Testis (tissue), 2 donors: ENCODE measurements at regions not wholly inside any gene's neighbourhood (a gene's known extent, or its start where the extent isn't known, plus 50 kb on each side); places are given as distances from the start of the nearest gene placed in this dataset.

Experiments used
- POLR2A ChIP-seq: fragments of 450-650 bp; IDR thresholded peaks from one replicate; pipeline ENCODE4 v1.6.1; 2017; ENCODE audit warnings: antibody characterized with exemption, mild to moderate bottlenecking, moderate library complexity
- TF ChIP-seq, protein P1 (sequence below), 3 experiments: fragments of 450-650 bp in 2 of 3; fragments of 200-600 bp in 1 of 3; sonication (generic) in 1 of 3; IDR thresholded peaks; one replicate each; pipeline ENCODE4 v1.5.1; 2016 to 2019; ENCODE audit warnings: antibody characterized with exemption in 3 of 3, mild to moderate bottlenecking in 2 of 3, moderate library complexity in 1 of 3

DNA sequence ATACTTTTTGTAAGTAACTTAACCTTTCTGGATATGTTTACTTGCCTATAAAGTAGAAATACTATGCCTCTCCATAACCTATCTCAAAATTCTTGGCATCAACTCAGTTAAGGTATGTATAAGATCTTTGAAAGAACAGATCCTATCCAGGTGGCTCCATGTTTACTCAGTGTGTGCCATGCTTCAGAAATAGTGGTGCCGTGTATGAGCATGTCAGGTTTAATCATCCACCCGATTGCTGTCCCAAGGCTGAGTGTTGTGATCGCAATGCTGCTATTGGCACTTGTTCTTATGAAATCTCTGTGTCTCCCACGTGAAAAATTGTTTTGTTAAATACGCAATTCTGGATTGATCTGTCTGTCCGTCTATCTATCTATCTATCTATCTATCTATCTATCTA, 85.9 kb upstream of the SNX19 start:
- TF ChIP-seq, protein P1, sequence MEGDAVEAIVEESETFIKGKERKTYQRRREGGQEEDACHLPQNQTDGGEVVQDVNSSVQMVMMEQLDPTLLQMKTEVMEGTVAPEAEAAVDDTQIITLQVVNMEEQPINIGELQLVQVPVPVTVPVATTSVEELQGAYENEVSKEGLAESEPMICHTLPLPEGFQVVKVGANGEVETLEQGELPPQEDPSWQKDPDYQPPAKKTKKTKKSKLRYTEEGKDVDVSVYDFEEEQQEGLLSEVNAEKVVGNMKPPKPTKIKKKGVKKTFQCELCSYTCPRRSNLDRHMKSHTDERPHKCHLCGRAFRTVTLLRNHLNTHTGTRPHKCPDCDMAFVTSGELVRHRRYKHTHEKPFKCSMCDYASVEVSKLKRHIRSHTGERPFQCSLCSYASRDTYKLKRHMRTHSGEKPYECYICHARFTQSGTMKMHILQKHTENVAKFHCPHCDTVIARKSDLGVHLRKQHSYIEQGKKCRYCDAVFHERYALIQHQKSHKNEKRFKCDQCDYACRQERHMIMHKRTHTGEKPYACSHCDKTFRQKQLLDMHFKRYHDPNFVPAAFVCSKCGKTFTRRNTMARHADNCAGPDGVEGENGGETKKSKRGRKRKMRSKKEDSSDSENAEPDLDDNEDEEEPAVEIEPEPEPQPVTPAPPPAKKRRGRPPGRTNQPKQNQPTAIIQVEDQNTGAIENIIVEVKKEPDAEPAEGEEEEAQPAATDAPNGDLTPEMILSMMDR (IDR thresholded peaks at IDR 0.05), result no peak
- TF ChIP-seq POLR2A, result no peak
